Endothelial cell of umbilical vein (primary cell): ENCODE measurements at regions not wholly inside any gene's neighbourhood (a gene's known extent, or its start where the extent isn't known, plus 50 kb on each side); places are given as distances from the start of the nearest gene placed in this dataset.
A peak's percentile ranks its signal among the peaks of the same experiment; 100 is the strongest.

Experiments
- BruUV-seq: library from RNA; stranded (reverse); fragments of 400-500 nt; replicated peaks from 2 replicates; lab custom pipeline; 2021; lab: Mats Ljungman, UMichigan
- CTCF ChIA-PET: fragments of 300-600, 350-600 bp; sonication (Branson Sonifier 250); formaldehyde crosslinking; loops from one replicate; lab custom pipeline; 2021; ENCODE audit warnings: antibody characterized with exemption, inconsistent platforms; lab: Charles Lee
- POLR2A ChIA-PET: fragments of 300-600, 350-600 bp; sonication (Branson Sonifier 250); formaldehyde crosslinking; loops from one replicate; lab custom pipeline; 2021; ENCODE audit warnings: antibody characterized with exemption, inconsistent platforms; lab: Charles Lee
- DNase-seq: peaks from one replicate; pipeline ENCODE4 v3.0.0-alpha.2; 2011; ENCODE audit warnings: low read depth, low spot score
- FAIRE-seq: peaks from 2 replicates; lab custom pipeline; 2011; peaks lifted over from hg19 to GRCh38; lab: Jason Lieb, UNC
- H2AFZ ChIP-seq: 2 replicates; pipeline ENCODE4 v1.6.0; 2012; ENCODE audit warnings: low read depth, low read length, control low read depth, inconsistent platforms
- H3K27ac ChIP-seq: 2 replicates; pipeline ENCODE4 v1.5.1; 2011; ENCODE audit warnings: low read depth, mild to moderate bottlenecking, control low read depth, low read length, moderate library complexity; ENCODE audit not compliant: insufficient read depth
- H3K27me3 ChIP-seq, 2 experiments: 2 replicates each; pipeline versions ENCODE4 v1.6.0 to v1.6.1; 2011; ENCODE audit warnings: low read length in 2 of 2, mixed read lengths in 1 of 2; ENCODE audit not compliant: control insufficient read depth in 2 of 2, insufficient read depth in 2 of 2
- H3K36me3 ChIP-seq, 2 experiments: 2 replicates in 1 of 2; 3 replicates in 1 of 2; pipeline ENCODE4 v1.5.1; 2011; ENCODE audit warnings: low read length in 2 of 2, mild to moderate bottlenecking in 1 of 2, moderate library complexity in 1 of 2; ENCODE audit not compliant: control insufficient read depth in 2 of 2, insufficient read depth in 2 of 2; ENCODE audit errors: extremely low read depth in 1 of 2
- H3K4me1 ChIP-seq: 3 replicates; pipeline ENCODE4 v1.5.1; 2011; ENCODE audit warnings: mild to moderate bottlenecking, low read length; ENCODE audit not compliant: control insufficient read depth, insufficient read depth; ENCODE audit errors: extremely low read depth
- H3K4me2 ChIP-seq: 2 replicates; pipeline ENCODE4 v1.6.1; 2011; ENCODE audit warnings: low read length, control low read depth, mixed read lengths; ENCODE audit not compliant: insufficient read depth
- H3K4me3 ChIP-seq, 3 experiments: fragments of 200-600 bp in 1 of 3; sonication (generic), shearing (Covaris generic) in 1 of 3; replicated peaks in 1 of 3; 2 replicates each; pipeline ENCODE4 v1.5.1; 2011 to 2016; ENCODE audit warnings: control low read depth in 3 of 3, low read length in 3 of 3, mild to moderate bottlenecking in 2 of 3, inconsistent platforms in 1 of 3, low read depth in 1 of 3, moderate library complexity in 1 of 3; ENCODE audit not compliant: insufficient read depth in 1 of 3
- H3K79me2 ChIP-seq: 2 replicates; pipeline ENCODE4 v1.6.0; 2012; ENCODE audit warnings: low read length, inconsistent platforms; ENCODE audit not compliant: control insufficient read depth, insufficient read depth
- H3K9ac ChIP-seq: replicated peaks from 2 replicates; pipeline ENCODE3; 2011; ENCODE audit warnings: low read length, control low read depth; ENCODE audit not compliant: insufficient read depth; ENCODE audit errors: extremely low read depth
- H3K9me1 ChIP-seq: replicated peaks from 3 replicates; pipeline ENCODE4 v1.6.0; 2011; ENCODE audit warnings: mild to moderate bottlenecking, low read length; ENCODE audit not compliant: control insufficient read depth, insufficient read depth; ENCODE audit errors: extremely low read depth
- H3K9me3 ChIP-seq: replicated peaks from 2 replicates; pipeline ENCODE4 v1.5.1; 2012; ENCODE audit warnings: low read length, inconsistent platforms; ENCODE audit not compliant: control insufficient read depth, insufficient read depth
- H4K20me1 ChIP-seq: replicated peaks from 2 replicates; pipeline ENCODE3; 2011; ENCODE audit warnings: mild to moderate bottlenecking, low read length; ENCODE audit not compliant: control insufficient read depth, insufficient read depth; ENCODE audit errors: extremely low read depth
- CTCF ChIP-seq, 2 donors: IDR thresholded peaks; 1 replicate in 1 of 2; 2 replicates in 1 of 2; pipeline ENCODE4 v1.5.1; 2011; ENCODE audit warnings: low read length in 2 of 2, mild to moderate bottlenecking in 2 of 2, moderate library complexity in 2 of 2, control low read depth in 1 of 2, inconsistent platforms in 1 of 2, low read depth in 1 of 2; ENCODE audit not compliant: insufficient read depth in 1 of 2; ENCODE audit errors: extremely low read depth in 1 of 2
- EZH2 ChIP-seq: IDR thresholded peaks from 2 replicates; pipeline ENCODE4 v1.6.1; 2012; ENCODE audit warnings: borderline replicate concordance, low read depth, mild to moderate bottlenecking, moderate library complexity, low read length, inconsistent platforms; ENCODE audit not compliant: severe bottlenecking
- FOS ChIP-seq: IDR thresholded peaks from 2 replicates; pipeline ENCODE4 v1.6.1; 2011; ENCODE audit warnings: mild to moderate bottlenecking, low read length, moderate library complexity, borderline replicate concordance; ENCODE audit not compliant: insufficient read depth
- GATA2 ChIP-seq: IDR thresholded peaks from 2 replicates; pipeline ENCODE4 v1.7.0; 2011; ENCODE audit warnings: low read depth, mild to moderate bottlenecking, moderate library complexity, mixed read lengths, low read length; ENCODE audit not compliant: insufficient read length, insufficient read depth
- MAX ChIP-seq: IDR thresholded peaks from 2 replicates; pipeline ENCODE4 v1.6.1; 2011; ENCODE audit not compliant: insufficient read depth, insufficient read length
- MYC ChIP-seq: IDR thresholded peaks from one replicate; pipeline ENCODE4 v1.6.1; 2011; ENCODE audit warnings: mild to moderate bottlenecking, low read depth, low read length
- dilution Hi-C: fragments of 300-500 bp; cut with MboI; formaldehyde crosslinking; loops from one replicate; pipeline ENCODE4 v1.15.0; 2019; ENCODE audit warnings: low sequenced_read_pairs; ENCODE audit not compliant: extremely low pct_ligation_motif_present
- intact Hi-C: fragments of 100-400 bp; cut with micrococcal nuclease; formaldehyde crosslinking; loops from one replicate; pipeline ENCODE4 v1.10.0; 2022

- BruUV-seq, result TSS peak; percentile 10
- Histone ChIP-seq H3K36me3 (no peaks in the 10 kb centered on the region), H3K4me1 (peaks cover 59% of the 10 kb centered on the region), H3K9ac (no peak overlapping the region), H3K27me3 (no peaks in the 10 kb centered on the region), H3K27ac (peak overlapping the region; percentile 93), H3K9me1 (no peaks in the 10 kb centered on the region), H3K9me3 (no peaks in the 10 kb centered on the region), H2AFZ (no peak overlapping the region), H4K20me1 (no peaks in the 10 kb centered on the region), H3K79me2 (no peaks in the 10 kb centered on the region), H3K4me2 (no peak overlapping the region), H3K4me3 (no peak overlapping the region)
- TF ChIP-seq CTCF (IDR thresholded peaks at IDR 0.05; ENCODE audit: extremely low read depth in 1 of 2, insufficient read depth in 1 of 2, low read depth in 1 of 2, low read length in 2 of 2) (no peak), GATA2 (no peak), MAX (no peak), MYC (no peak), FOS (no peak), EZH2 (no peak)
- DNase-seq, result peak; percentile 11
- ChIA-PET POLR2A (no interaction called here), CTCF (interaction anchor here (1.3 to 1.6 kb wide), 2 partner anchors 11 to 16 kb away, joined by 3 to 6 read pairs; no protein-coding TSS in a partner anchor)
- dilution Hi-C loops (no loop called here), intact Hi-C loops (loop anchor here (1.0 to 2.0 kb wide), 5 partner anchors 15 to 169 kb away; no protein-coding TSS in a partner anchor)
- no peak for FAIRE-seq
These were observed 214.1 kb upstream of the ZNF32 start for GRCh38 chr10:43862756-43863155.
